Renal cortical epithelial cell (primary cell): ENCODE measurements at regions not wholly inside any gene's neighbourhood (a gene's known extent, or its start where the extent isn't known, plus 50 kb on each side); places are given as distances from the start of the nearest gene placed in this dataset.

ENCODE experiments used
- DNase-seq: peaks from one replicate; pipeline ENCODE4 v3.0.0-alpha.2; 2011; ENCODE audit warnings: low read depth

DNA sequence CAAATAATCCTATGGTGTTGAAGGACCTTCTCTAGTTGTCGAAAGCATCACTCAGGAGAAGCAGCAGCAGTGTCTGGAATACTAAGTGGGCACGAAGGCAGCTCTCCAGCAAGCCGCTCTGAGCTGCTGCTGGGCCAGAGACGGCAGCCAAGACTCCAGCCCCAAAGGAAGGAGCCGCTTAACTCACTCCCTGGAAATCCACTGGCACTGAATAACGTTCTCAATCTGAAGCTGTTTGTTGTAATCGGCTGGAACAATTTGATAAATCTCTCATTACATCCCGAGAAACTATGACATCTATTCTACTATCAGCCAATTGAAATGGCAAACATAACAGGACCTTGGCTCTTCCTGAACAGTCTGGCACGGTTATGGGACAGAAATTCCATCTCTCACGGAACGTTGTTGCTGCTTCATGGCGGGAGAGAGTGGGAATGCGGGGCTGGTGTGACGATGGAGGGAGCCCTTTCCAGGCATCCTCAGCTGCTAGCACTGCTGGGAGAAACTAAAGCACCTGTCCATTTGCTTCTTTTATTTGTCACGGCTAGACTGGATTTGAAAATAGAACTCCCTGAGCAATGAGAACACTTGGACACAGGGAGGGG lies 331.5 kb upstream of the RNF32 start:
- DNase-seq, result no peak

DNA sequence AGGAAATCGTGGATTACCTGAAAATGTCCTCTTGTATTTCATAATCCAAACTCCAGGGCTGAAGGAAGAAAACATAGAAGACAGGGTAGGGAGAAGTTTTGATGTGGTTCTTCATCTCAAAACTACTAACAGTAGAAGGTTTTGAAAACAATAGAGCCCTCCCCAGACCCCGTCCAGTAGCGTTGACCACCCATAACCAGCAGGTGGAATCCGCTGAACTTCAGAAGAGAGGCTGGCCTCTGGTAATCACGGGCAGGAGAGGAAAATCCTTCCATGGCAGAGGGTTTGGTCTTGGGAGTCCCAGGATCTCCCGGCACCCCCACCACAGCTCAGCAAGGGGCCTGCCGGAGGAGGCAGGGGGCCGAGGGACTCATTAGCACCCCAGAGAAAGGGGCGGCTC lies 333.4 kb upstream of the RNF32 start:
- no peak for DNase-seq

DNA sequence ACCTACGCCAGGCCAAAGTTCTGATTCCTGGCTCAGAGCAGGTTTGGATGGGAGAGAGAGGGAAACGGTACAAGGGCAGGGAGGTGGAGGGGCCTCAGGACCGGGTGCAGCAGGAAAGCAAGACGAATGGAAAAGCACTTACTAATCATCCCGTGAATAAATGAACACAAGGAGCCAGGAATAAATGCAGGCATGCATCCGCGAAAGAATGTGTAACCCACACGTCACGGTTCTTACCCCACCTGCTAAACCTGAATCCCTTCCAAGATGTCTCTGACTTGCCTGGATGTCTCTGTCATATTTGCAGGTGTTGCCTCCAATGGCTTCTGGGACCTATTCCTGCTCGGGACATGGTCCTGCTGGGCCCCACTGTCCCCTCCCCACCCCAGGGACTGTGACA lies 335.2 kb upstream of the RNF32 start:
- DNase-seq, result no peak

DNA sequence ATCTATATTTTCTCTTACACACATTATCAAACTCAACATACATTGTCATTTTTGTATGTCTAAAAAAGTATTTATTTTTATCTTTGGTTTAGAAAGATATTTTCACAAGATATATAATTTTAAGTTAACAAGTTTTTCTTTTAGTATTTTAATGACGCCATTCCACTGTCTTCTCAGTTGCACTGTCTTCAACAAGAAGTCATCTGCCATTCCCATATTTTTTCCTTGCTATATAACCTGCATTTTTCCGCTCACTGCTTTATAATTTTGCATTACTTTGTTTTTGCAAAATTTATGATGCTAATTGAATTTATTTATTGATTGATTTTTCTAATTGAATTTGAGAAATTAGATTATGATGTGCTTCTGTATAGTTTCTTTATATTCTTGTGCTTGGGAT lies 357.8 kb upstream of the RNF32 start:
- DNase-seq, result no peak

DNA sequence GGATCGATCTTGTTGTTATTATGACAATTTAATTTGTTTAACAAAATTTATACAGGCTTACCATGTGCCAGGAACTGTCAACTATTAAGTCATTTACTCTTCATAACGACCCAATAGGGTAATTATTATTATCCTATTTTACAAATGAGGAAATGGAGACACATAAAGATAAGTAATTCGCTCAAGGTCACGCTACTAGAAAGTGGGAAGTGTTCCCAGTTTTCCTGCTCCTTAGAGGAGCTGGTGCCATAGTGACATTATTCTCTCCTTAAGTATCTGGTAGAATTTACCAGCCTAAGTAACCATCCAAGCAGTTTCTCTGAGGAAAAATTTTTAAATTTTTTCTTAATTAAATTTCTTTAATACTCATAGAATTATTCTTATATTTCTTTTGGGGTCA lies 360.9 kb upstream of the RNF32 start:
- DNase-seq, result no peak

DNA sequence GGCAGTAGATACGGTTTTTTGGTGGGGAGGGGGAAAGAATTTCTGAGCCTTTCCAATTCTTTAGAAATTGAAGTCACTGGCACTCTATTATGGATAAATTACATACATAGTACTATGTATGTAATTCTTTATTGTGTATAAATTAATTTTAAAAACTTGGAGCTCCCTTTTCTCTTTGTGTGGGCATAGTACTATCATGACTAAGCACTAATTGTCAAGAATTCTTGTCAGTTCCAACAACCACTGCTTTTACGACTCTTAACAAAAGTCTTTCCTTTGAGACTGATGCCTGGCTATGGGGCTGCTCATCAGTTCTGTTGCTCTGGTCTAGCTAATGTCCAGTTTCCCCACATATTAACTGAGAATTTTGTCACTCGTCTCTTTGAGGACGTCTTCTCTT lies 365.3 kb upstream of the RNF32 start:
- no peak for DNase-seq

DNA sequence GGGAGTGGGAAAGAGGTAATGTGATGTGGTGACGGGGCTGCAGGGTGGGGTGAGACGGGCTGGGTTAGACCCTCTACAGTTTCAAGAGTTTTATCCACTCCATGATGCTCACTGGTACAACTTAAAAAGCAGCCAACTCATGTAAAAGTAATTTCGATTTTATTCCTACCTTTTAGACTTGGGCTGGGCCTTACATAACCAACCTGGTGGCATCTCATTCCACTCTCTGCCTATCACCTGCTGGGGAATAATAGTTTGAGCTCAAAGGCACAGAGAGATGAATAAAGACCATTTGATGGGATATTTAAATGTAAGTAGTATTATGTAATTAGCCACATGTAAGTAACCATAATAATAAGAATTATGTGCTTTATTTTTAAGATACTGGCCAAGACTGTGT lies 366.0 kb upstream of the RNF32 start:
- DNase-seq, result no peak

DNA sequence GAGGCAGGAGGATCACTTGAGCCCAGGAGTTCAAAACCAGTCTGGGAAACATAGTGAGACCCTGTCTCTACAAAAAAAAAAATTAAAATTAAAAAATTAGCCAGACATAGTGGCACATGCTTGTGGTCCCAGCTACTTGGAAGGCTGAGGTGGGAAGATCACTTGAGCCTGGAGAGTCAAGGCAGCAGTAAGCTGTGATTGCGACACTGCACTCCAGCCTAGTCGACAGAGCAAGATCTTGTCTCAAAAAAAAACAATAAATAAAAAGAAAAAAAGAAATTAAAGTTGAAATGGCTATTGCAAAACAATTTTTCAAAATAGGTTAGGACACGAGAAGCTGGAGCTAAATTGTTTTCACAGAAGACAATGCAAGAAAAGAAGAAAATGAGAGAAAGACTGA lies 379.0 kb upstream of the RNF32 start:
- DNase-seq, result no peak

DNA sequence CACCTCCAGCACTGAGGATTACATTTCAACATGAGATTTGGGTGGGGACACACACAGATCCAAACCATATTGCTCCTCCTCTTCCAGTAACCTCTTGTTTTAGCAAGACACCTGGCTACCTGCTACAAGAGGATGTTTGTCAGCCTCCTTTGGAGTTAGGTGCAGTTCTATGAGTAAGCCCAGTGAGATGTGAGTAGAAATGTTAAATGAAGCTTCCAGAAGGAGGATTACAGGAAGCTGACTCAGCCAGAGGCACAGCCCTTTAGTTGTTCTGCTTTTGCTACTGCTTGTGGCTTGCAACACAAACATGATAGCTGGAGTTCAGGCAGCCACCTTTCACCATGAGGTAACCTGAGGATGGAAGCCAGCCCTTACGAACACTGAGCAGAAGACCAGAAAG lies 382.7 kb upstream of the RNF32 start:
- DNase-seq, result peak; percentile 1

DNA sequence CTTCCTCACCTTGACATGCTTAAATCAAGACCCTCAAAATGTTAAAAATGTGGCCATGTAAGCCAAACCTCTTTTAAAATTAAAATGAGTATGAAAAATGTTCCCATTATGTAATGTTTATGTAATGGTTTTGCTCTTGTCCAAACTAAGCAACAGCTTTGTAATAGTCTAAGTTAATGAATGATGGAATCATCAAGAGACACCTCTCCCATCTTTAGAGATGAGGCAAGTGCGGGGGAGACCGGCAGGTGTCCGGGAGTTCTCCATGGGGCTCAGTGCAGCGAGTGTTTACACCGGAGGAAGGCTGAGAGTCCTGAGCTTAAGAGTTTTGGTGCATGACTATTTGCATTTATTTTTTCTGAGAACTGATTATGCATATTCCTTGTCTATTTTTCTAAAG lies 384.9 kb upstream of the RNF32 start:
- no peak for DNase-seq

DNA sequence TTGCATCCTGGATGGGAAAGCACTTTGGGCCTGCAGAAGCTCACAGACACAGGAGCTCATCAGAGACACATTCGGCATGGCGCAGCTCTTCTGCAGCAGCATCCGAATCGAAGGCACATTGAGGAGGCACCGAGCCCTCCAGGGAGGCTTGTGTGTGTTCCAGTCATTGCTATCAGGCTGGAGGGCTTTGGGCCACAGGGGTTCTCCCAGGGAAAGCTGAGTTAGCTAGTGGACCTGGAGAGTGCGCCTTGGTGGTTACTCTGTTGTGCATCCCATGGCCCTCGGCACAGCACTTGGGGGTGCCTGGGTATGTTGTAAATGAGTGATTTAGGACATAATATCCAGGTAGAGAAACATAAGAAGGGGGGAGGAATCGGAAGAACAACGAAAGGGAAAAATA lies 388.7 kb upstream of the RNF32 start:
- DNase-seq, result no peak

DNA sequence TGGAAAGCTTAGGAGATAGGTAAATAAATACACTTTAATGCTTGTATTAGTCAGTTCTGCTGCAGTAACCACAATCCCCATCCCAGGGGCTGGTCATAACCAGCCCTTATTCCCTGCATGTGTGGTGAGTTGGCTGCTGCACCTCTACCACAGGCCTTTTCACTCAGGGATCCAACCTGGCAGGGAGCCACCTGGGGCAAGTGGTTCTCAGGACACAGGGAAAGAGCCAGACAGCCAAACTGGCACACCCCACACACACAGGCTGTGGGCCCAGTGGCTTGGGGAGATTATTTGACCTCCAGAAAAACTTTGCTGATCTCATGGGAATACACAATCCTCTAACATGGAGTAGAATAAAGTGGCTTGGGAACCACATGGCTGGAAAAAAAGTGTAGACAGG lies 400.0 kb upstream of the RNF32 start:
- no peak for DNase-seq

DNA sequence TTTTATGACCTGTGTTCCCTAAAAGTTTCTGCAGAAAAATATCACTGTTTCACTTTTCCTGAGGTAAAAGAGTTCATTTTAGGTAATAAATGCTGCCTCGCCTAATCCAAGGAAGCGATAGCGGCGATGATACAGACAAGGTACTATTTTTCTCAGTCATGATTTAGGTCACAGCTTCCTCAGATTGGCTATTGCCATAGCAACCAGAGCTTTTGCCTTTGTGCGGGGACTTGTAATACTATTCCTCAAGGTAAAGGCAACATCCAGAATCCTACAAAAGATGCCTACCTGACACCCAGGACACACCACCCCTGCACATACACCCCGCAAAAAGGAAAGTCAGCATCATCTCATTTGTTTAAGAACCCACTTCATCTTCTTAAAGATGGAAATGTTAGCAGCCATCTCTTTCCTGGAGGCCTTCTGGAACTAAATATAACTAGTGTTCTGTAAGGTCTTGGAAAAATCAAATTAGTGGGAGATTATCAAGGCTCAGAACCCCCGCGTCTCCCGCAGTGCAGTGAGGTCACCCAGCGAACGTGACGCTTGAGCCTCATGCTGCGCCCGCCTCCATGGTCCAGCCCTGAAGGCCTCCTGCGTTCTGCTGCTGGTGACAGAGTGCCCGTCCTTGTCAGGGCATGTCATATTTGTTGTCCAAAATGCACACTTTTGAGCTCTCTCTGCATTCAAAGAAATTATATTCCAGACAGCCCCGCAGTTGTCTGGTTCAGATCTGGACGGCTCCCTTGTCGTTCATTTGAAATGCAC lies 402.0 kb upstream of the RNF32 start:
- no peak for DNase-seq

DNA sequence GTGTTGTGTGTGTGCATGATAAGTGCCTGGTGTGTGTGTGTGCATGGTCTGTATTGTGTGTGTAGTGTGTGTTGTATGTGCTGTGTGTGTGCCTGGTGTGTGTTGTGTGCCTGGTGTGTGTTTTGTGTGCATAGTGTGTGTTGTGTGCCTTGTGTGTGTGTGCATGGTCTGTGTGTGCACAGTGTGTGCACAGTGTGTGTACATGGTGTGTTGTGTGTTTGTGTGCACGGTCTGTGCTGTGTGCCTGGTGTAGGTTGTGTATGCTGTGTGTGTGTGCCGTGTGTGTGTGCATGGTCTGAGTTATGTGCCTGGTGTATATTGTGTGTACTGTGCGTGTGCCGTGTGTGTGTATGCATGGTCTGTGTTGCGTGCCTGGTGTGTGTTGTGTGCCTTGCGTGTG lies 403.0 kb upstream of the RNF32 start:
- DNase-seq, result no peak

DNA sequence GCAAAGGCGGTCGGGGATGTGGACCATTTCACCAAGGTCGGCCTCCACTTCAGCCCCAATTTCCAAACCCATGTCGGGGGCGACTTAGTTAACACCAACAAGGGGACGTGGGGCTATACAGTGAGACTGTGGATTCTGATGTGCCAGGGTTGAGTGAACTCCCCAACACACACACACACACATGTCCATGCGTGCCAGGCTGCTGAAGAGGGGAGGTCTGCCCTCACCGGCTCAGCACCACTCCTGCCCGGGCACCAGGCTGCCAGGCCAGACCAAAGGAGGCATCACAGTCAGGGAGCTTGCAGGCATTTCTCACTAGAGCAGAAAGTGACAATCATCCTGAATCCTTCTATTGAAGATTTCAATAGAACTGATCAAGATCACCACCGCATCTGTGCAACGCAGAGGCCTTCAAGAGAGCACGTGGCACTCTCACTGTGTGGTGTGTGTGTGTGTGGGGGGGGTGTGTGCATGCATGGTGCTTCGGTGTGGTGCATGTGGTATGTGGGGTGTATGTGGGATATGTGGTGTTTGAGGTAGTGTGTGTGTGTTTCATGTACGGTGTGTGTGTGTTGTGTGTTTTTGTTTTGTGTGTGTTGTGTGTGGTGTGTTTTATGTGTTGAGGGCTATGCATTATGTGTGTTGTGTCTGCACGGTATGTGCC lies 403.5 kb upstream of the RNF32 start:
- no peak for DNase-seq

DNA sequence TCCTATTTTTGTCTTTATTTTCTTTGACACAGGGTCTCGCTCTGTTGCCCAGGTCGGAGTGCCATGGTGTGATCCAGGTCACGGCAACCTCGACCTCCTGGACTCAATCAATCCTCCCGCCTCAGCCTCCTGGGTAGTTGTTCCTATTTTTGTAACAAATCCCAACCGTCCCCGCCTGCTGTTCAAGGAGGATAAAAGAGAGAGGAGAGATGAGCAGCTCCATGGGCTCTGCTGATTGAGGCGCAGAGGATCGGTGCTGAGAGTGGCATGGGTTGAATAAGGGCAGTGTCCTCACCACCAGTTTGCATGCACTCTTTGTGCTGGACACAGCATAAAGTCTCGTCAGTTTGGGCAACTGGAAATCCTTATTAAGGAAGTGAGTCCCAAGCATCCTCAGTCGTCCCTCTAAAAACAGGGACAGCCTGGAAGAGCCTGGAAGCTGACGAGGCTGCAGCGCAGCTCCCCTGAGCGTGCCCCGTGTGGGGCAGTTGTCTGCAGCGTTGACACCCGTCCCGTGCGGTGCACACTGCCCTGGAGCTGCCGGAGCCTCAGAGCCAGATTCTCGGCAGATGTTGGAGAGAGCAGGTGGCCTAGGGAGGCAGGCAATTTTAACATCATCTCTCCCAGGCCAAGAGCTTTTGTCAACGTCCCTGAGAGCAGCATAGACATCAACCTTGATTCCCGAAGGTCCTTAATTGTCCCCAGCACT lies 404.2 kb upstream of the RNF32 start:
- DNase-seq, result no peak

DNA sequence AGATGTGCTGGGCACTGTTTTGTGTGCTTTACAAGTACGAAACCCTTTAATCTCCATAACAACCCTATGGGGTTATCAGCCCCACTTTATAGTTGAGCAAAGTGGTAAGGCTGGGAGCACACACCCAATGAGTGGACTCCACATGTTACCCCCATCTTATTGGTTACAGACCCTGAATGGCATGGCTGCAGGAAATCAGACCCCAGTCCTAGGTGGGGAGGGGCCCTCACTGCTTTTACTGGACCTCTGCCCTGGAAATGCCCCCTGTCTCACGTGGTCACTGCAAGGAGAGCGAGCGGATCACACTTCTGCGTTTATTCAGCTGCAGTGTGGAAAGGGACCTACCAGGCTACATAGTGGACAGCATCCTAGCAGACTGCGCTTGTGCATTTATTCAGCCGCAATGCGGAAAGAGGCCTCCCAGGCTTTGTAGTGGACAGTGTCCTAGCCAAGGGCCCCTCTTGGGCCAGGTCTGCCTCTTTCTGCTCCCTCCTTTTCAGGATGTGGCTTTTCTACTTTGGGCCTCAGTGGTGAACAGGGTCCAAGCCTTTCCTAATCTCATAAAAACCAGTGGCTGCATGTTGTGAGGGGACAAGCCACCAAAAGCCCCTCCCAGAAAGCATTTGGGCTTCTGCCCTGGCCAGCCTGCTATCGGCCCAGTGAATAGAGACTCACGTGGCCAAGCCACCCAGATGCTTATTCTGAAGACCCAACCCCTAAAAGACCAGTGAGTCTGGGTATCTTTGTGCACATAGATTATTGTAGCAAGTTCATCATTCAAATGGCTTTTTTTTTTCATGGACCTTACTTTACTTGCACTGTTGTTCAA lies 405.7 kb upstream of the RNF32 start:
- no peak for DNase-seq

DNA sequence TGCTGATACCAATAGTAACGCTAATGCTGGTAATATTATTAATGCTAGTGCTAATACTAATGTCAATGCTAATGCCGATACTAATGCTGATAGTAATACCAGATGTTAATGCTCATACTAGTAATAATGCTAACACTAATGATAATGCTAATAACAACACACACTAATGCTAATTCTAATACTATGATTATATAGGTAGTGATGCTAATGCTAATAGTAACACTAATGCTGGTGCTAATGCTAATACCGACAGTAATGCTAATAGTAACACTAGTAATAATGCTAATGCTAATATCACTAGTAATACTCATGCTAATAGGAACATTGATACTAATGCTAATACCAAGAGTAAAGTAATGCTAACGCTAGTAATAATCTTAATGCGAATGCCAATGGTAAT lies 406.4 kb upstream of the RNF32 start:
- DNase-seq, result no peak

DNA sequence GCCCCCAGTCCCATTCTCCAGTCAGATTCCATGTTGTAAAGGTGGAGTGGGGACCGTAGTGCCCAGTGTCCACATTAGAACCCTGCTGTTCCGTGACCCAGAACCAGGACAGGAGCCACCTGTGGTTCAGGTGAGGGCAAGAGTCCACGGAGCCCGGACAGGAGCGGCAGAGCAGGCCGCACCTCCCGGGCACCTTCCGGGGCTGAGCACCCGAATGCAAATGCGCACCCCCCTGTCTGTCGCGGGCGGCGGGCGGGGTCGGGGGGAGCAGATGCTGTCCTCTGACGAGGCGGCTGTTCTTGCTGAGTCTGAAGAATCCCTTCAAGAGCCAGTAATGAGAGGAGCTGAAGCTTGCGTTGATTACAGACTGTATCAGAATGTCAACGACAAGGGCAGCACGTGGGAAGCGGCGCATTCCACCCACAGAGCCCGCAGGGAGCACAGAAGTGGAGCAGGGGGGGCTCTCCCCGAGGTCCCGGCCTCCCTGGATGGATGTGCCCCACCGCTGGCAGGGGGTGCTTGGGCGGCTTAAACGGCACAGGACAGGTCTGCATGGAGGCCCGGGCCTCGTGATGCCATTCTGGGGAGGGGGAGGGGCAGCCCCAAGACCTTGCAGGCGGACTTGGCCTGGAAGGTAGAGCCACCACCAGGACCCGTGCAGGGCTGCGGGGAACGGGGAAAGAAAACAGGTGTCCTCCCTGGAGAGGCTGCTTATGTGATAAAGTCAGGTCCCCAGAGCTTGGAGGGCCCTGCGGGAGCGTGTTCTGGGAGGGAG lies 407.5 kb upstream of the RNF32 start:
- no peak for DNase-seq

DNA sequence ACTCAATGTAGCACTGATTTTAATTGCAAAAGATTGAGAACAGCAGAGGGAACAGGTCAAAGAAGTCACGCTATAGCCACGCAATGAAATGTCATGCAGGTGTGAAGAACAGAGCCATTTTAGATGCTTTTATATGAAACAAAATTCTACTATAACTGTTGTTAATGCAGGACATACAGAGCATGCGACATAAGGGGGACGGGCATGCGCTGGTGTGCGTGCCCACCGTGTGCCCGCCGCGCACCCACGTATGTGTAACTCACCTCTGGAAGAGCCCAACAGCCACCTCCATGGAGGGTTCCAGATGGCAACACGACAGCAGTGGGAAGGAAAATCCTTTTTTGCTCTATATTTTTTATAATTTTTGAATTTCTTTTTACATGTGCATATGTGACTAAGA lies 410.0 kb upstream of the RNF32 start:
- no peak for DNase-seq

DNA sequence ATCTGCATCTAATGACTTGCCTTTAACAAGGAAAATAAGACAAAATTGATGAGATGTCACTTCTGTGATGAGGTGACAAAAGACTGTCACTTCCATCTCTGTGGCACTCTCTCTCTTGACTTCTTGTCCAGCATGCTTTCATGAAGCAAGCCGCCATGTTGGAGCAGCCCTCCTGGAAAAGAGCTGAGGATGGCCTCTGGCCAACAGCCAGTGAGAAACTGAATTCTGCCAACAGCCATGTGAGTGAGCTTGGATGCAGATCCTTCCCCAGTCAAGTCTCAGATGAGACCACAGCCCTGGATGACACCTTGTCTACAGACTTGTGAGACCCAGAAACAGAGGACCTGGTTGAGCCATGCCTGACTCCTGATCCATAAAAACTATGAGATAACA lies 412.6 kb upstream of the SHH start:
- DNase-seq, result no peak
